PC-9 (cell line): ENCODE measurements at regions not wholly inside any gene's neighbourhood (a gene's known extent, or its start where the extent isn't known, plus 50 kb on each side); places are given as distances from the start of the nearest gene placed in this dataset.
"Not testable (repeated sequence)": the region's sequence is repeated elsewhere in the genome, so short reads cannot be mapped to it uniquely, and the experiment has no call there.

ENCODE experiments used
- BruUV-seq: library from RNA; stranded (reverse); fragments of 400-500 nt; replicated peaks from 2 replicates; lab custom pipeline; 2021; lab: Mats Ljungman, UMichigan
- CTCF ChIA-PET: fragments of 300-600 bp; sonication (Branson Sonifier 250); formaldehyde crosslinking; loops from one replicate; lab custom pipeline; 2022; ENCODE audit warnings: antibody characterized with exemption; lab: Charles Lee
- POLR2A ChIA-PET: fragments of 300-600 bp; sonication (Branson Sonifier 250); formaldehyde crosslinking; loops from one replicate; lab custom pipeline; 2022; ENCODE audit warnings: antibody characterized with exemption; ENCODE audit not compliant: unreplicated experiment; lab: Charles Lee
- DNase-seq, 2 experiments: peaks; one replicate each; pipeline versions ENCODE4 v3.0.0 to v3.0.0-alpha.2; 2015 to 2022; ENCODE audit warnings: mixed read lengths in 1 of 2
- H2AFZ ChIP-seq: fragments of 200-600 bp; sonication (generic); 2 replicates; pipeline ENCODE4 v1.8.1; 2017; ENCODE audit warnings: antibody characterized with exemption
- H3F3A ChIP-seq: fragments of 200-600 bp; sonication (generic); 2 replicates; pipeline ENCODE4 v1.8.1; 2017; ENCODE audit warnings: antibody characterized with exemption, mild to moderate bottlenecking, low read depth; ENCODE audit not compliant: insufficient read depth
- H3K27ac ChIP-seq: fragments of 200-600 bp; sonication (generic); 2 replicates; pipeline ENCODE4 v1.6.1; 2016; ENCODE audit warnings: mixed run types
- H3K27me3 ChIP-seq: fragments of 200-600 bp; sonication (generic); 2 replicates; pipeline ENCODE4 v1.6.1; 2016; ENCODE audit warnings: low read depth, mixed run types; ENCODE audit not compliant: insufficient read depth
- H3K36me3 ChIP-seq: fragments of 200-600 bp; sonication (generic); 2 replicates; pipeline ENCODE4 v1.6.1; 2016; ENCODE audit warnings: low read depth, mixed run types
- H3K4me1 ChIP-seq: fragments of 200-600 bp; sonication (generic); replicated peaks from 2 replicates; pipeline ENCODE4 v1.6.1; 2016; ENCODE audit warnings: mixed run types; ENCODE audit not compliant: insufficient read depth
- H3K4me2 ChIP-seq: fragments of 200-600 bp; sonication (generic); 2 replicates; pipeline ENCODE4 v1.6.1; 2017; ENCODE audit warnings: mixed run types
- H3K4me3 ChIP-seq: fragments of 200-600 bp; sonication (generic); 2 replicates; pipeline ENCODE4 v1.6.1; 2016; ENCODE audit warnings: mixed run types
- H3K79me2 ChIP-seq: fragments of 200-600 bp; sonication (generic); 2 replicates; pipeline ENCODE4 v1.6.1; 2017; ENCODE audit warnings: low read depth, mixed run types
- H3K9me2 ChIP-seq: fragments of 200-600 bp; sonication (generic); 2 replicates; pipeline ENCODE4 v1.8.1; 2017; ENCODE audit warnings: mild to moderate bottlenecking; ENCODE audit not compliant: insufficient read depth
- H3K9me3 ChIP-seq: fragments of 200-600 bp; sonication (generic); 2 replicates; pipeline ENCODE4 v1.8.1; 2016; ENCODE audit warnings: low read depth; ENCODE audit not compliant: insufficient read depth
- H4K20me1 ChIP-seq: fragments of 200-600 bp; sonication (generic); 2 replicates; pipeline ENCODE4 v1.8.1; 2017; ENCODE audit not compliant: insufficient read depth
- CTCF ChIP-seq: fragments of 200-600 bp; sonication (generic); conservative IDR thresholded peaks from 2 replicates; pipeline ENCODE4 v1.6.1; 2017; ENCODE audit warnings: mixed run types, antibody characterized with exemption, mild to moderate bottlenecking, moderate library complexity
- EZH2 ChIP-seq: fragments of 200-600 bp; sonication (generic); IDR thresholded peaks from 2 replicates; pipeline ENCODE4 v1.8.0; 2017; ENCODE audit warnings: antibody characterized with exemption, low read depth
- intact Hi-C: fragments of 100-400 bp; cut with micrococcal nuclease; formaldehyde crosslinking; loops from one replicate; pipeline ENCODE4 v1.10.0; 2022; ENCODE audit not compliant: unreplicated experiment

- Histone ChIP-seq H3K4me3 (no peak overlapping the region), H2AFZ (no peak overlapping the region), H3K36me3 (no peaks in the 10 kb centered on the region), H3K27ac (no peak overlapping the region), H3K27me3 (peaks cover 6% of the 10 kb centered on the region), H3K4me1 (no peaks in the 10 kb centered on the region), H3K4me2 (no peak overlapping the region), H3K9me3 (no peaks in the 10 kb centered on the region), H3K79me2 (no peaks in the 10 kb centered on the region), H3K9me2 (no peaks in the 10 kb centered on the region), H4K20me1 (no peaks in the 10 kb centered on the region), H3F3A (no peaks in the 10 kb centered on the region; the same call in 1 of the 2 replicates)
- POLR2A ChIA-PET, result no interaction called here
- intact Hi-C loops, result no loop called here
- CTCF ChIA-PET, result no interaction called here
- TF ChIP-seq EZH2, result no peak
- no peak for TF ChIP-seq CTCF
- BruUV-seq, result no TSS peak
- DNase-seq, result no peak
These were observed 431.6 kb upstream of the LMCD1 start for GRCh38 chr3:8070011-8070410.

GRCh38 chr3:8074740-8075139, 426.9 kb upstream of the LMCD1 start:
- H3F3A ChIP-seq, DNase-seq, H2AFZ ChIP-seq, H3K27me3 ChIP-seq, intact Hi-C loops, H3K4me2 ChIP-seq, H3K9me3 ChIP-seq, H3K4me3 ChIP-seq, BruUV-seq, CTCF ChIA-PET, H3K9me2 ChIP-seq, H3K4me1 ChIP-seq, H3K27ac ChIP-seq, H3K79me2 ChIP-seq, H3K36me3 ChIP-seq, H4K20me1 ChIP-seq, POLR2A ChIA-PET: not testable (repeated sequence)

GRCh38 chr3:8077126-8077525, 424.5 kb upstream of the LMCD1 start:
- no peaks in the 10 kb centered on the region; the same call in 1 of the 2 replicates for H3F3A ChIP-seq
- CTCF ChIA-PET, result no interaction called here
- no TSS peak for BruUV-seq
- no peaks in the 10 kb centered on the region for H3K4me1 ChIP-seq
- no peak overlapping the region for H2AFZ ChIP-seq
- no peaks in the 10 kb centered on the region for H3K79me2 ChIP-seq
- POLR2A ChIA-PET, result no interaction called here
- no peaks in the 10 kb centered on the region for H4K20me1 ChIP-seq
- intact Hi-C loops, result no loop called here
- TF ChIP-seq EZH2 (no peak), CTCF (no peak)
- H3K9me3 ChIP-seq, result no peaks in the 10 kb centered on the region
- H3K27me3 ChIP-seq, result no peaks in the 10 kb centered on the region
- no peak overlapping the region for H3K4me3 ChIP-seq
- DNase-seq, result no peak
- no peaks in the 10 kb centered on the region for H3K9me2 ChIP-seq
- H3K27ac ChIP-seq, result no peak overlapping the region
- H3K36me3 ChIP-seq, result no peaks in the 10 kb centered on the region
- no peak overlapping the region for H3K4me2 ChIP-seq

- ChIA-PET POLR2A (no interaction called here), CTCF (no interaction called here)
- no peak overlapping the region for H3K4me2 ChIP-seq
- intact Hi-C loops, result no loop called here
- H3K9me2 ChIP-seq, result no peaks in the 10 kb centered on the region
- H3K79me2 ChIP-seq, result no peaks in the 10 kb centered on the region
- TF ChIP-seq CTCF, result no peak
- TF ChIP-seq EZH2, result no peak
- no peaks in the 10 kb centered on the region for H3K27me3 ChIP-seq
- no peaks in the 10 kb centered on the region for H3K9me3 ChIP-seq
- no peaks in the 10 kb centered on the region for H3F3A ChIP-seq
- H3K36me3 ChIP-seq, result no peaks in the 10 kb centered on the region
- no peak overlapping the region for H3K27ac ChIP-seq
- no peaks in the 10 kb centered on the region for H4K20me1 ChIP-seq
- no peak overlapping the region for H2AFZ ChIP-seq
- no peak overlapping the region for H3K4me3 ChIP-seq
- BruUV-seq, result no TSS peak
- H3K4me1 ChIP-seq, result no peaks in the 10 kb centered on the region
- no peak for DNase-seq
These were observed 421.2 kb upstream of the LMCD1 start for GRCh38 chr3:8080464-8080863.
